D721Med (cell line): ENCODE measurements at regions not wholly inside any gene's neighbourhood (a gene's known extent, or its start where the extent isn't known, plus 50 kb on each side); places are given as distances from the start of the nearest gene placed in this dataset.

ENCODE experiments used
- DNase-seq: peaks from one replicate; pipeline ENCODE4 v3.0.0; 2011; ENCODE audit warnings: low spot score; ENCODE audit not compliant: insufficient read length
- FAIRE-seq: peaks from 2 replicates; lab custom pipeline; 2011; peaks lifted over from hg19 to GRCh38; lab: Jason Lieb, UNC
- CTCF ChIP-seq: IDR thresholded peaks from 2 replicates; pipeline ENCODE4 v1.5.1; 2012; ENCODE audit warnings: mild to moderate bottlenecking, control low read depth; ENCODE audit not compliant: insufficient read depth; ENCODE audit errors: missing control alignments

- FAIRE-seq (no peak), DNase-seq (no peak)
- TF ChIP-seq CTCF, result no peak
These were observed 156.8 kb downstream of the NXNL2 start for GRCh38 chr9:88691811-88692210.

- FAIRE-seq (no peak), DNase-seq (no peak)
- no peak for TF ChIP-seq CTCF
These were observed 157.8 kb downstream of the NXNL2 start for GRCh38 chr9:88692827-88693226.

- no peak for DNase-seq
- TF ChIP-seq CTCF, result no peak
- FAIRE-seq, result no peak
These were observed 159.6 kb downstream of the NXNL2 start for GRCh38 chr9:88694625-88695024.

GRCh38 chr9:88696501-88696900, 161.5 kb downstream of the NXNL2 start:
- FAIRE-seq (no peak), DNase-seq (no peak)
- TF ChIP-seq CTCF, result no peak

- DNase-seq (no peak), FAIRE-seq (no peak)
- no peak for TF ChIP-seq CTCF
These were observed 162.9 kb downstream of the NXNL2 start for GRCh38 chr9:88697764-88698432.

GRCh38 chr9:88702985-88703384, 168.0 kb downstream of the NXNL2 start:
- FAIRE-seq (no peak), DNase-seq (no peak)
- no peak for TF ChIP-seq CTCF

- DNase-seq (no peak), FAIRE-seq (no peak)
- no peak for TF ChIP-seq CTCF
These were observed 171.5 kb downstream of the NXNL2 start for GRCh38 chr9:88706193-88707113.
